ENCODE measurements at regions not wholly inside any gene's neighbourhood (a gene's known extent, or its start where the extent isn't known, plus 50 kb on each side); places are given as distances from the start of the nearest gene placed in this dataset.

DNA sequence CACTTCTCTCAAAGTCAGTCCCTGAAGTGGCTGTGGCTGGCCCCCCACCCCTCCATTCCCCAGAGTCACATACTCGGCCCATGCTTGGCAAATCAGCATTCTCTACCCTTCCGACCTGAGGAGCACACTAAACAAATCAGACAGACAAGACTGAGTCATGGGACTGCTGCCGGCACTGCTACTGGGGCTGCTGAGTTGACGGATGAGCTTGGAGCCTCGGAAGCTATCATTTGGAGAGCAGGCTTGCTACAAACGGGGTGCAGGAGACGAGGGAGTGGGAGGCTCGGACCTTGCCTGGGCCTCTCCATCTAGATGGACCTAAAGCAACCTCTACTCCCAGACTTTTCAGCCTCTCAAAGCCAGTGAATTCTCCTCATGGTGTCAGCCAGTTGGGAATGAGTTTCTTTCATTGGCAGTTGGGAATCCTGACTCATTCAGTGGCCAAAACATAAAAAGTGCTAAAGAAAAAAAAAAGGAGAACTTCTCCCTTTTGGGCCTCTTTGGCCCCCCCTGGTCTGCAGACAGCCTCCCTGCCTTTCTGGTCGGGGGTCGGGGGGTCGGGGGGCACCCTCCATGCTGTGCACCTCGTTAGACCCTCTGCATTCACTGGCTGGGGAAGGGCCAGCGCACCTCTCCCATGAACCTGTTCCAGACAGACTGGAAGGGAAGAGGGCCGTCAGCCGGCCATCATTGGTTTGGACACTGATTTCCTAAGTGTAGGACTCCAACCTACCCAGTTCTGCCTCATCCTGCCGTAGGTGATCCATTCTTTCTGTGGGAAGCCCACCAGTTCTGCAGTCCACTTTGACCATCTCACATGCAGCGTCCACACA, 52.3 kb upstream of the COL13A1 start:
- TF ChIP-seq EP300 (IDR thresholded peaks at IDR 0.05), result no peak
- TF ChIP-seq, protein P1, sequence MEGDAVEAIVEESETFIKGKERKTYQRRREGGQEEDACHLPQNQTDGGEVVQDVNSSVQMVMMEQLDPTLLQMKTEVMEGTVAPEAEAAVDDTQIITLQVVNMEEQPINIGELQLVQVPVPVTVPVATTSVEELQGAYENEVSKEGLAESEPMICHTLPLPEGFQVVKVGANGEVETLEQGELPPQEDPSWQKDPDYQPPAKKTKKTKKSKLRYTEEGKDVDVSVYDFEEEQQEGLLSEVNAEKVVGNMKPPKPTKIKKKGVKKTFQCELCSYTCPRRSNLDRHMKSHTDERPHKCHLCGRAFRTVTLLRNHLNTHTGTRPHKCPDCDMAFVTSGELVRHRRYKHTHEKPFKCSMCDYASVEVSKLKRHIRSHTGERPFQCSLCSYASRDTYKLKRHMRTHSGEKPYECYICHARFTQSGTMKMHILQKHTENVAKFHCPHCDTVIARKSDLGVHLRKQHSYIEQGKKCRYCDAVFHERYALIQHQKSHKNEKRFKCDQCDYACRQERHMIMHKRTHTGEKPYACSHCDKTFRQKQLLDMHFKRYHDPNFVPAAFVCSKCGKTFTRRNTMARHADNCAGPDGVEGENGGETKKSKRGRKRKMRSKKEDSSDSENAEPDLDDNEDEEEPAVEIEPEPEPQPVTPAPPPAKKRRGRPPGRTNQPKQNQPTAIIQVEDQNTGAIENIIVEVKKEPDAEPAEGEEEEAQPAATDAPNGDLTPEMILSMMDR (IDR thresholded peaks at IDR 0.05), result no peak
- no peak for TF ChIP-seq POLR2A (IDR thresholded peaks at IDR 0.05)
- no peak for TF ChIP-seq POLR2AphosphoS5 (IDR thresholded peaks at IDR 0.05)
